NCI-H345 treated with DMSO at 0.1 percent for 48 hours (cell line): ENCODE measurements at regions not wholly inside any gene's neighbourhood (a gene's known extent, or its start where the extent isn't known, plus 50 kb on each side); places are given as distances from the start of the nearest gene placed in this dataset.

Source experiments
- DNase-seq: peaks from one replicate; lab custom pipeline; 2025; ENCODE audit not compliant: unreplicated experiment; lab: John Stamatoyannopoulos, UW

DNA sequence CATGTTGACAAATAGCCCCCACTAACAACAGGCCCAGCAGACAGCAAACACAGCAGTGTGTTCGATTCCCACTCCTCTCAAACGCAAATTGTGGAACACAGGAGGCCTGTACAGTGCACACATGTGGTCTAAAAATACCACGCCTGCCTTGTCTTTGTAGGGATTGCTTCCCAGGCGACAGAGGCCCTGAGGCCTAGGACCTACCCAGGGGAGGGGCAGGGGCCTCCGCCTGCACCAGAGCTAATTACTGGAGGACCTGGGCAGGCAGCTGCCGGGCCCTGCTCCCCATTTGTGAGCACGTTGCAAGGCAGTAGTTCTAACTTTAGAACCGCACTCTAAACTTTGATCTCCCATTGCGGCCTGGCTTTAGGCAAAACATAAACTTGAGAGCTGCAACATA, 316.0 kb downstream of the TXNL1 start:
- DNase-seq: no peak

DNA sequence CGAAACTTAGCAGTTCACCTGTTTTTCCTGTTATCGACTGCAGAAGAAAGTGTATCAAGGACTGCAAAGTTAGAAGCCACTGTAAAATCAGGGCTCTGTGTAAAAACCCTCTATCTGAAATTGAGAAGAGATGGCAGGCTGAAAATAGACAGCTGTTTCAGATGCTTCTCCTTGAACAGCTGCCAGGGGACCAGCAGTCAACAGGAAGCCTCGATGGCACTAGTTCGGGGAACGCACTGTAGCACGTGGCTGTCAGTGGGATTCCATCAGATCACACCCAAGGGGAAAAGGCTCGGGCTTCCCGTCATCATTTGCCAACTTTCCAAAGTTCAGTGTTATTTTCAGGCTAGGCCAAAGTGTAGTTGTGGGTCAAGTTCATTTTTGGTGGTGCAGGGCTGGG, 316.9 kb downstream of the TXNL1 start:
- DNase-seq: no peak

DNA sequence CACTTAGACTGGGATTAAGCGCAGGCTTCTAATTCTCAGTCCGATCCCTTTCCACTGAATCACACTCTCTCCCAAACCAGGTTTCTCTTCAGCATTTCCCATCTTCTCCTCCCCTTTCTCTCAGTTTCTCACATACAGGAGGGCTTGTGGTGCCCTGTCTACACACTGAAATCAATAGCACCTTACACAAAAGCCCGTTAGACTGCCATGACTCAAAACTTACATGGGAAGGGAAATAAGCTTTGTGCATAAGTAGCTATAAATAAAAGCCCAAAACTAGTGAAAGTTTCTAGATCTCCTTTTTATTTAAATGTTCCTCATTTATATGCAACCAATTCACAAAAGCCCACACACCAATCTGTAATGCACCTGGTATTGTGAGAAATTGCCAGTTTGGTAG, 318.4 kb downstream of the TXNL1 start:
- no peak for DNase-seq

DNA sequence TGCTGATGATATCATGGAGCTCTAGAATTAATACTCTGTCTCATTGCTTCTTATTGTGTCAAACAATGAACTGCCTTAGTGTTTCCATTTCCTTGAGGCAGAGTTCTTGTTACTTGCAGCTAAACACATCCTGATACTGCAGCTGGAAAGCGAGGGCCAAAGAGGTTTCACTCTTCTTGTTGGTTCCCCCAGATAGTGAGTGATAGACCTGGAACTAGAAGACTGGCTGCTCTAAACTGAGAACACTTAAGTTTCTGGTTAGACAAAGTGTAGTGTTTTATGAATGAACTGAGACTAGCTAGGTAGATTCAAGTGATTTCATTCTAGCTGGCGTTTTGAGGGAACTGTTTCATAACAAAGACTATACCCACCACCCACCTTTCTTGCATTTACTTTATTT, 321.7 kb downstream of the TXNL1 start:
- no peak for DNase-seq

DNA sequence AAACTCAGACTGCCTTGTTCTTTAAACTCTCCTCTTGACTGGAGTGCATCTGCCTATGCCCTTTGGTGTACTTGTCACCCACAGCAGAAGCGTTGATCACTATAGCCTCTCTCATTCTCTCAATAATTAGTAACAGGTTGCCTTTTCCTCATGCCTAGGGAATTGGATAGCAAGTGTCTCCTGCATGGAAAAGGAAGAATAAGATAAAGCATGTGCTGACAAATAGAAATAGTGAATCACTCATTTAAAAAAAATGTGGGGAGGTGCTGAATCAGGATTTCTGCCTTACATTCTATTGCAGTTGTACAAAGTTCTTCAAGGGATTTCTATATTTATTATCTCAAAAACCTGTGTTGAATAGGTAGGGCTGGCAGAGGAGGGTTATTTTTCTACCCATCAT, 323.0 kb downstream of the TXNL1 start:
- no peak for DNase-seq

DNA sequence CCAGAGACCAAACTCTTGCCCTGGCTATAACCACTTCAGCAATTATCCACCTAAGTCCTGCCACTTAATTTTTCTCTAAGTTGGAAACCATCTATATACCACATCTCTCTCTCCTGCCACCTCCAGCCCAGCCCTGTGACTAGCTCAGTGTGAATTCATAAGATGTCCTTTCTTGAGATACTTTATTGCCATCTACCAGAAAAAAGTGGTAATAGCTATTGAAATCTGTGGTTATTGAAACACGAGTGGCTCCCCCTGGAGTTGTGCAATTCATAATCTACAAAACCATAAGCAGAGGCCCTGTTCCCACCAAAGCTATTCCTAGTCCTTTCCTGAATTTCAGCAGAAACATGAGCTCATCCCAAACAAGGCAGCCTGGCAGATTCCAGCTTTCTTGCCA, 324.0 kb downstream of the TXNL1 start:
- DNase-seq: no peak

DNA sequence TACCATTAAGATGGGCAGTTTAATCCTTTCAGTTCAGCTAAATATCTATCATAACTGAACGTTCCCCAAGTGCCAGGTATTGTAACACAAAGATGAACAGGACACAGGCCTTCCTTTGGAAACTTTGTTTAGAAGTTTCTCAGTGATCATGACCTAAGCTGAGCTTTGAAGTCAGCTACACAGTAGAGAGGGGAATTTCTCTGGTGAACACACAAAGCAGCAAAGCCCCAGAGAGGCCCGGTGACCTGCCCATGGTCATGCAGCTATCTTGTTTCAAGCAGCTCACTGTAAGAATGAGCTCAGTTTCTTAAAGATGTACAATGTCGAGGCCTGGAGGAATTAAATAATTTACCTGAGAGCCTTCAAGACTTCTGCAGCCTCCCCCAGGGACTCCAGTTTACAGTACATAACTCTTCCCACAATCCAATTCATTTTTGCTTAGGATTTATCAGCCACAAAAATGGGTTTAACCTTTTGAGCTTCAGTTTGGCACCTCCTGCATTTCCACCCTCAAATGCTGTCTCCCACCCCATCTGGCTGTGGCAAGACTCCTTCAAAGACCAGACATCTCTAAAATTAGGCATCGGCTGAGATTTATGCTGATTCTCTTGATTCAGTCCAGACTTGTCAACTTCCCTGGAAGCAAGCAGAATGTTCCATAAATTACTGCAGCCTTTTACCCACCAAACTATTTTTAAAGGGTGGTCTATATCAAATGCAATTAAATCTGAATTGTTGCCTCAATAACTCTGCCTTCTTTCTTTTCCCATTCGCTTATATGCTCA, 325.6 kb downstream of the TXNL1 start:
- DNase-seq: no peak

DNA sequence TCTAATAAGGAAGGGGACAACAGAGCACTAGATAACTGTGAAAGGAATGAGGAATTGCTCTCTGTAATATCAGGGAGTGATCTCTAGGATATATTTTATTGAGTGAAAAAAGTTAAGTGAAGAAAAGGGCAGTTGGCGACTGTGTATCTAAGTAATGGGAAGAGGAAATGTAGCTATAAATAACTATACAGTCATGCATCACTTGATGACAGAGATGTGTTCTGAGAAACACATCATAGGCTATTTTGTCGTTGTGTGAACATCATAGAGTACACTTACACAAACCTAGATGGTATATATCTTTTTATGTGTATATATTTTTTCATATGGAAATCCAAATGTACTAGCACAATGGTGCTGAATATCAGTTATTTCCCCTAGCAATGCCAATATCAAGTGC, 329.3 kb downstream of the TXNL1 start:
- DNase-seq: no peak

DNA sequence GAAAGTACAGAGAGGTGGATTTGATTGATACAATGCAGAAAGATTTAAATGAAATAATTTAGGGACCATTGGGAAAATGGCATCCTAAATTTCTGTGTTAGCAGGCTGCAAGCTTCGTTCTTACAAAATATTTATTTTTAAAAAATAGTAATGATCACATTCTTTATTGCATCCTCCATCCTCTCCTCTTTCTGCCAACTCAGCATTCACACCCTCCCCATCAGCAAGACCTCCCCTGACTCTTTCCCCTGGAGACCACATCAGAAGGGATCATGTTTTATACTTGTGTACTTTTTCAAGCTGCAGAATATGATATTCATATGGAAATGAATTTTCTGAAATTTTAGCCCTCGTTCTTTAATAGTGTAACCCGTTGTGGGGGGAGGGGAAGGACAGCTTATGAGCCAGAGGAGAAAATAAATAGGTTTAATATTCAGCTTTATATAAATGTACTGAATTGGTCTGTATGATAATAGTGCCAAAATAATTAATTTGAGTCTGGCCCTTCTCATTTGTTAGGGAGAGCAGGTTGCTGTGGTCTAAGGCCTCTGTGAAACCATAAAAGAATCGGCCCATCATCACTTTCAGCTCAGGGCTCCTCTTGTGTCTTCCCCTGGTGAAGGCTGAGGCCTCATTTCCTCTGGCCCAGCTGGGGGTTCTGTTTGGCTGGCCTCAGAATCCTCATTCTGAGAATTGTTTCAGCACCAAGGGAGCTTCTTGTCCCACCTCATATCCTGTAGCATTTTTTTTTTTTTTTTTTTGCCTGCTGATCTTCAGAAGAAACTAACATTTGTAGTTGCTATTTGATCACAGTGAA, 330.8 kb downstream of the TXNL1 start:
- no peak for DNase-seq

DNA sequence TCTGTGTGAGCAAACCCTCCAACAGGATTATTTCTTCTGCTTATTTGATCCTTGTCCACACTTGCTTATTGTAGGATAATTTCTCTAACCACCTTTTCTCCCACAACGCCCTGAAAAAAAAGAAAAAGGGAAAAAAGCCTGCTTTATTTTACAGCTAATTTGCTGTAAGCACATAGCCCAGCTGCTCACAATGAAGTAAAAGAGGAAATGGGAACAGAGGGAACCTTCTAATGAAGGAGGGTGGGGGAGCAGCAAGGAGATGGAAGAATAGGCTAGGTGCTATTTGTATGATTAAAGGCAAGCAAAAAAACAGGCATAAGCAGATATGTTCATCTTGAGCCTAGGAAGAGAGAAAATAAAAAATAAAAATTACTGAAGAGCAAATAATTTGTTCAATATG, 331.6 kb downstream of the TXNL1 start:
- DNase-seq: no peak

DNA sequence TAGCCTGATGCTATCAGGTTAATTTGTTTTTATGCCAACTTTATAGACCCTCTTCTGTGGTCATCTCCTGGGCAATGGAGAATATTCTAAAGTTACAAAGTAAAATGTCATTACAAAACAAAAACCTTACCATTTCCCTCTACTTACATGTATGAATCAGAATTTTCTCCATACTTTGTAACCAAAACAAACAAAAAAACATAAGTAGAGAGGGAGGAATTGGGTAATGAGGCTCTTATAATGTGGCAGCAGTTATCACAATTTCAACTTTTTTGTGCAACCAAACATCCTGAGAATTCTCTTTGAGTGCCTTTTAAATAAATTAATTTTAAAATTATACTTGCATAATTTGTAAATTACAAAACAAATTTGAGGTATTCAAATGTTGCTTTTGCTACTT, 332.8 kb downstream of the TXNL1 start:
- no peak for DNase-seq

DNA sequence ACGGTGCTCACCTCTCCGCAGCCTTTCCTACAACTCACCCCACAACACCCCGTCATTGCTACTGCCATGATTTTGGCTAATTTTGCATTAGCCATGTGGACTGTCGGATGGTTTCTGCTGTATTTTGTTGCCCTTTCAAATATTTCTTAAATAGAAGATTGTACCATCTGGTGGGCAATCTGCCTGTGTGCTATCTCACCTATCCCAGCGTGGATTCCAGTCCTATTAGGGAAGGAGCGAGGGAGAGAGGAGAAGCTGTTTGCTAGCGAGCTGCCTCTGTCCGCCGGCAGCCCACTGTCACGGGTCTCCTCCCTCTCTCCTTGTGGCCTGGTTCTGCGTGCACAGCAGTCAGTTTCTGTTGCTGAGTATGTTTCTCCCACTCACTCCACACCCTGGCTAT, 336.2 kb downstream of the TXNL1 start:
- no peak for DNase-seq

DNA sequence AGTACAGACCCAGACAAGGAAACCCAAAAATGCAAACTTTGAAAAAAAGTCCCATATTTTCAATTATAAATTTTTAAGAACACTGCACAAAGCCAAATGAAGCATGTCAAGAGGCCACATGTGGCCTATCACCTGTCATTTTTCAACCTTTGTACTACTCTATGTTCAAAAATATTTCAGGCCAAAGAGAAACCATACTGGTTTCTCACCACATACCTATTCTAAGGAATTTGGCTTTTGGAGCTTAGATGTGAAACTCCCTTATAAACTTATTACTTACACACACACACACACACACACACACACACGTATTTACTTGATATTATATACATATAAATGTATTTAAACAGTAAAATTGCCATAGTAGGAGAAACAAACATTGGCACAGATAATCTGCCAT, 338.7 kb downstream of the TXNL1 start:
- DNase-seq: no peak

DNA sequence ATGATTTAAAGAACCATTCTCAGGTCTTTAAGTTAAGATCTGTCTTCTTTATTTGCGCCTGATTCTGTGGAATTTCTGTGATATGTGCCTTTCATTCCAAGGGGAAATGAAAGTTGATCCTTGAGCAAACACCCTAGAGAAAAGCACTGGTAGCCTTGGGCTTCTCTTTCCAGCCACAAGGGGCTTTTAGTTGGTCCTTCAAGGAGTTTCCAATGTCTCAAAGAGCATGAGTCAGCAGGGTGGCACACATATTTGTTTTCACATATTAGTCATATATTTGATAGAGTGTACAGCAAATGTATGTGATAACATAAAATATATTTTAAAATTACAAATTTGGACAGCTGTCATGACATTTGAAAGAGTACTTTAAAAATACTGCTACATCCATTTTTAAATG, 339.5 kb downstream of the TXNL1 start:
- no peak for DNase-seq

DNA sequence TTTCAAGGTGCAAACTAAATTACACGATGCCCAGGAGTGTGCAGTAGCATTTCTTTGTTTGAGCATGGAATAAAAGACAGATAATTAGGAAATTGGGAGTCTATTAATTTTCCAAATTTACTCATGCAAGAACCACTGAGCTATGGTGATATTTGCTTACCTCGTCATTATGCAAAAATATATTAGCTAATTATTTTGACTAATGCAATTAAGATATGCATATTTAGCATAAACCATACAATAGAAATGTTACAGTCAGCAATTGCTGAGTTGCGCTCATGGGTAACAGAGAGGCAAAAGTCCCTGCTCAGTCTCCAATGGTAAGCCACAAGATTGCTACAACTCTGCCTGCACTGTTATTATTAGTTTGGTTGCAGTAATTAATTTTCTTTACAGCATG, 342.0 kb downstream of the TXNL1 start:
- DNase-seq: no peak

DNA sequence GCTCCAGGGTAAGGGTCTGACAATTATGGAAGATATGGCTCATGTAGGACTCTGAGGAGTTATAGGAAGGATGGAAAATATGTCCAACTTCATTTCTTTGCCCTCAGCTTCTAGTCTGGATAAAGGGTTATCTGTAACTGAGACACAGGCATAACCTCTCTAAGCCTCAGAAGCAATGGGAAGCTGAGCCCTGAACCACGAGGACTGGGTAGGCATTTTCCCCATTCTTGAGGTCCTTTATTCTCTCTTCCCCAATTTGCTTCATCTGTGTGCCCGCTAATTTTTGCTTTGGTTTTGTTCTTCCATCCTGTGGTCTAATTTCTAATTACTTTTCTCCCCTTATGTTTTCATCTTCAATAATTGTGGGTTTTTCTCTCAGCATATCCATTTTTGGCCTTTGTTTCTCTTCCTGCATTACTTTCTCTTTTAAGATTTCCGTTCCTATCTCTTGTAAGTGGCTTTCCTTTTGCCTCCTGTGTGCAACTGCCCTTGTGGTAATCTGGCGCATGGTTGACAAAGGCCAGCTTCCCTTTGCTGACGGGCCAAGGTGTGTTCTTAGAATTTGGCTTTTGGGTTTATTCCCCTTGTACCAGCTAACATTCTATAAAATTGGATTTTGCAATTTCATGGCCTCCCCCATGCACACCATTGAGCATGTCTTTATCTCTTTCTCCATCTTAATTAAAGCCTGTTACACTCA, 343.8 kb downstream of the TXNL1 start:
- no peak for DNase-seq

DNA sequence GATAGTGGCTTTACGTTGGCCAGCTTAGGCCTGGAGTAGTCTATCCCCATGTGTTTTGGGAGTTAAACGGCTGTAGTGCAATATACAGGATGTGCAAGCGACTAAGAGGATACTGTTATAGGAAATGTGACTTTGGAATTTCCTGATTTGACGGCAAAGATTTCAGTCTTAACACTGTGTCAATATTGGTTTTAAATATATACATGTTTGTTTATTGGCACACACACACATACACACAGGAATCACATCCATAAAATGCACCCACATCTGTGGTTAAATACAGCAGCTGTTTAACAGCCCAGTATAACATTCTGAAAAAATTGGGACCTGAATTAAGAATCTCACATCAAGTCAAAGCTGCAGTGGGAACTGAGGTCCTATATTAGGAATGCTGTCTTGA, 347.1 kb downstream of the TXNL1 start:
- DNase-seq: no peak

DNA sequence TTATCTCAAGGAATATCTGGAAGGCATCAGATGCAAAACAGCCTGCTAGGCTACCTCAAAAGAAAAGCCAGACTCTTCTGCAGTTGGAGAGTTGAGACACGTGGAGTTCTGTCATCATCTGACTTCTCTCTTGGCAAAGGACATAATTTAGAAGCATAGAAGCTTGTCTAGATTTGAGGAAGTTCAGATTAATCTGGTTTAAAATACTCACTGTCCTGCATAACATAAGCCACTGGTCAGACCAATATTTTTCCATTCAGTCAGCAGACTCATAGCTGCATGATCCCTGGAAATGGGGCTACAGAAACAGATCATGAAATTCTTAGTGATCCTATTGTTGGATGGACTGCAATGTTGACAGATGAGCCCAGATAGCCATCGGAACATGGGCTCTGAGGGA, 349.0 kb downstream of the TXNL1 start:
- no peak for DNase-seq

DNA sequence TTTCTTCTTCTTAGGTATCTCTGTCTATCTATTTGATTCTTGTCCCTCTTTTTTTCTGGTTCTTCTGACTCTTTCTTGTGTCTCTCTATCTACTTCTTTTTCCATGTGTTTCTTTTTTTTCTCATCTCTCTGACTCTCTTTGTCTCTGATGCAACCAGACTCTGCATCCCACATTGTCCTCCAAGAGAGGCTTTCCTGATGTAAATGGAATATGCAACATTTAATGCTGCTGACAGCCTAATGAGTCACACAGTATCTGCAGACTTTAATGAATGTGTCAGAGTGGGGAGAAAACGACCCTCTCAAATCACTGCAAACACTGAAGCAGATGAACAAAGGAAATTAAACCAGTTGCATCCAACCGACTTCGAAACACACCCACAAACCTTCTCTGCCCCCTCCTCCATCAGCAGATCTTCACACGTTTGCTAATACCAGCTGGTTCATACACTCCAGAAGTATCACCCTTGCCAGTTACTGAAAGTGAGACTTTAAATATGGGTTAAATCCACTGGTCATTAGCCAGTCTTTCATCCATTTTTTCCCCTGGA, 351.5 kb downstream of the TXNL1 start:
- DNase-seq: no peak

DNA sequence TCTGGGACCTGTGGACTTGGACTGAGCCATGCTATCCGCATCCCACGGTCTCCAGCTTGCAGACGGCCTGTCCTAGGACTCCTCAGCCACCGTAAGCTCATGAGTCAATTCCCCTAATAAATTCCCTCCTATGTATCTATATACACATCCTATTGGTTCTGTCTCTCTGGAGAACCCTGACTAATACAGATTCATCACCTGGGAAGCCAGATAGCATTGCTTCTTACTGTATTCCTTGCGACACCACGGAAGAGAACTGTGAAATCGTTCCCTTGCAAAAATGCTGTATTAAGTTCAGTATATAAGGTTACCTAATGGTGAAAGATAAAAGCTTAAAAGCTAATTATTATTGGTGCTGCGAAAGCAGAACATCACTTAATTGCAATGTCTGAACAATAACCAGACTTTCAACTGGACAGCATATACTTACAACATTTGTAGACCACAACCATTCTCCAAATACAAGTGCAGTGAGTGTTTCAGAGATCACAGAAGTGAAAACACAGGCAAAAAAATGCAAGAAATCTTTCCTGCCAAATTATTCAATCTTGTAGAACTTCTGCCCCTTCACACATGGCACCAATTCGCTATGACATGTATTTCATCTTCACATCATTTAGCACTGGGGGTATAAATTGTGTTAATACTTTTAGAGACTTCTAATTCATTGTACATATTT, 352.9 kb downstream of the TXNL1 start:
- DNase-seq: no peak

DNA sequence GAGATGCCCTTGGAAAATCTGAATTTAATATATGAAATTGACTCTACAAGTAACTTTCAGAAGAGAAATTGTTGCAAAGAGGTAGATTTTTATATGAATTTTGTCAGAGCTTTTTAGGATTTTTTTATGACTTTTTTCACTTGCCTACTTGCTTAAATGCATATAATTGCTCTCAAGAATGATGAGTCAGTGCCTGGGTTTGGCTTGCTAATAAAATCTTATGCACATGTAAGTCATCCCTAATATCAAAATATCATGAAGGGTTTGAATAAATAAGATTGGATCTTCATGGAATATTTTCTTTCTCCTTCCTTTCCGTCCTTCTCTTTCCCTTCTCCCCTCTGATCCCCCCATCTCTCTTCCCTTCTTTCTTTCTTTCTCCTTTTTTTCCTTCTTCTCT, 354.1 kb downstream of the TXNL1 start:
- no peak for DNase-seq
